HEK293 (cell line): ENCODE measurements at regions not wholly inside any gene's neighbourhood (a gene's known extent, or its start where the extent isn't known, plus 50 kb on each side); places are given as distances from the start of the nearest gene placed in this dataset.

ENCODE experiments used
- SETDB1 ChIP-seq: IDR thresholded peaks from one replicate; pipeline ENCODE4 v1.6.1; 2017; ENCODE audit warnings: mild to moderate bottlenecking, low read length, moderate library complexity, mixed read lengths; ENCODE audit not compliant: insufficient read length
- ZNF549 ChIP-seq: fragments of 450-650 bp; IDR thresholded peaks from 2 replicates; pipeline ENCODE4 v1.5.1; 2018; ENCODE audit warnings: missing biosample characterization, missing genetic modification characterization, mild to moderate bottlenecking, inconsistent platforms, moderate library complexity
- ZNF701 ChIP-seq: fragments of 450-650 bp; formaldehyde crosslinking; IDR thresholded peaks from 2 replicates; pipeline ENCODE4 v1.5.1; 2016; ENCODE audit warnings: missing biosample characterization, missing genetic modification characterization
- TF ChIP-seq, protein P1 (sequence below): fragments of 450-650 bp; formaldehyde crosslinking; IDR thresholded peaks from 2 replicates; pipeline ENCODE4 v1.5.1; 2016; ENCODE audit warnings: missing biosample characterization, missing genetic modification characterization

- TF ChIP-seq, protein P1, sequence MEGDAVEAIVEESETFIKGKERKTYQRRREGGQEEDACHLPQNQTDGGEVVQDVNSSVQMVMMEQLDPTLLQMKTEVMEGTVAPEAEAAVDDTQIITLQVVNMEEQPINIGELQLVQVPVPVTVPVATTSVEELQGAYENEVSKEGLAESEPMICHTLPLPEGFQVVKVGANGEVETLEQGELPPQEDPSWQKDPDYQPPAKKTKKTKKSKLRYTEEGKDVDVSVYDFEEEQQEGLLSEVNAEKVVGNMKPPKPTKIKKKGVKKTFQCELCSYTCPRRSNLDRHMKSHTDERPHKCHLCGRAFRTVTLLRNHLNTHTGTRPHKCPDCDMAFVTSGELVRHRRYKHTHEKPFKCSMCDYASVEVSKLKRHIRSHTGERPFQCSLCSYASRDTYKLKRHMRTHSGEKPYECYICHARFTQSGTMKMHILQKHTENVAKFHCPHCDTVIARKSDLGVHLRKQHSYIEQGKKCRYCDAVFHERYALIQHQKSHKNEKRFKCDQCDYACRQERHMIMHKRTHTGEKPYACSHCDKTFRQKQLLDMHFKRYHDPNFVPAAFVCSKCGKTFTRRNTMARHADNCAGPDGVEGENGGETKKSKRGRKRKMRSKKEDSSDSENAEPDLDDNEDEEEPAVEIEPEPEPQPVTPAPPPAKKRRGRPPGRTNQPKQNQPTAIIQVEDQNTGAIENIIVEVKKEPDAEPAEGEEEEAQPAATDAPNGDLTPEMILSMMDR = no peak
- no peak for TF ChIP-seq ZNF701 (tag by site-specific recombination)
- TF ChIP-seq ZNF549 (tag by site-specific recombination) = no peak
- no peak for TF ChIP-seq SETDB1
These were observed 583.7 kb upstream of the ADGRL2 start for GRCh38 chr1:81217058-81217457.
